ENCODE measurements at regions not wholly inside any gene's neighbourhood (a gene's known extent, or its start where the extent isn't known, plus 50 kb on each side); places are given as distances from the start of the nearest gene placed in this dataset.

DNA sequence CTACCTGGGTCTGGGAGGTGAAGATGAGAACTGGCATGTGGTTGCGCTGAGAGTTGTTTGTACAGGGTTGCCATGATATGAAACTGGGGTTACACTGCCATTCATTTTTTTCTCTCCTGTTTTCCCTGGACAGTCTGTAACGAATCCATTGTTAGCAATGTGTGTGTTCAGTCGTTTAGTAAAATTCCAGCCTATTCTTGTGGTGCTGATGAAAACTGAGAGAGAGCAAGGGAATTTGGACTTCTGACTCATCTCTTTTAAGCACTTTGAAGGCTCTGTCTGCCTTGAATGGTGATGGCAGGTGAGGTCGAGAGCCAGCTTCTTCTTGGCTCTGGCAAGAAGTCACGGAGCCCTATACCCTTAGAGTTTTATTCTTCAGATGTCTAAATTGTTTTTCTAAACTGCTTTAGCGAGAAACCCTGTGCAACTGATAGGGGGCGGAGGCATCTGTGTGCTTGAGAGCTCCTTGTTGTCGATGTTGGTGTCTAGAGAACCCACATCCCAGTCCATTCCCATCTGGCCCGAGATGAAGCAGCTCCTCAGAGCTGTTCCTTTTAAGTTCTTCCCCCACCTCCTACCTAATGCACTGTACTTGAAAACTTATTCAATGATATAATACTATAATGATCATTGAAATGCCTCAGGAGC, 204.4 kb downstream of the TMX1 start:
- H3K79me2 ChIP-seq (ENCODE audit: control insufficient read depth, low read length) = no peaks in the 10 kb centered on the region
- no peak overlapping the region for H3K27ac ChIP-seq (ENCODE audit: low read depth, low read length)
- no peaks in the 10 kb centered on the region for H3K36me3 ChIP-seq (ENCODE audit: control insufficient read depth, low read length)
- H3K4me2 ChIP-seq (ENCODE audit: low read length) = no peak overlapping the region
- H3K27me3 ChIP-seq (ENCODE audit: control insufficient read depth, low read length) = 0 out of 2 replicates have a peak, but pooled peaks cover 4% of the 10 kb centered on the region
- no peaks in the 10 kb centered on the region for H3F3A ChIP-seq (ENCODE audit: control insufficient read depth, insufficient read depth)
- no peaks in the 10 kb centered on the region for H3K4me1 ChIP-seq (ENCODE audit: control insufficient read depth, low read length)
- TF ChIP-seq EZH2phosphoT487 (IDR thresholded peaks at IDR 0.05; ENCODE audit: borderline replicate concordance, low read length) = no peak
- no peak for TF ChIP-seq CTCF (IDR thresholded peaks at IDR 0.05; ENCODE audit: low read depth, low read length, poor library complexity, severe bottlenecking)
- no peak overlapping the region for H3K4me3 ChIP-seq (ENCODE audit: low read length)
- H3K9me2 ChIP-seq (replicated peaks; ENCODE audit: control insufficient read depth, low read length) = no peaks in the 10 kb centered on the region
- no peaks in the 10 kb centered on the region for H3K9me3 ChIP-seq (ENCODE audit: control insufficient read depth, insufficient read depth, low read length)
- no peaks in the 10 kb centered on the region for H4K20me1 ChIP-seq (ENCODE audit: control insufficient read depth, insufficient read depth, low read depth, low read length)

GRCh38 chr14:51445001-51445390, 204.9 kb downstream of the TMX1 start:
- Histone ChIP-seq H3K9me3 (ENCODE audit: control insufficient read depth, insufficient read depth, low read length) (no peaks in the 10 kb centered on the region), H3K27me3 (ENCODE audit: control insufficient read depth, low read length) (0 out of 2 replicates have a peak, but pooled peaks cover 4% of the 10 kb centered on the region), H3K27ac (ENCODE audit: low read depth, low read length) (no peak overlapping the region), H3K4me3 (ENCODE audit: low read length) (no peak overlapping the region), H3K4me1 (ENCODE audit: control insufficient read depth, low read length) (no peaks in the 10 kb centered on the region), H3F3A (ENCODE audit: control insufficient read depth, insufficient read depth) (no peaks in the 10 kb centered on the region), H3K36me3 (ENCODE audit: control insufficient read depth, low read length) (no peaks in the 10 kb centered on the region), H4K20me1 (ENCODE audit: control insufficient read depth, insufficient read depth, low read depth, low read length) (no peaks in the 10 kb centered on the region), H3K4me2 (ENCODE audit: low read length) (no peak overlapping the region), H3K79me2 (ENCODE audit: control insufficient read depth, low read length) (no peaks in the 10 kb centered on the region), H3K9me2 (replicated peaks; ENCODE audit: control insufficient read depth, low read length) (no peaks in the 10 kb centered on the region)
- no peak for TF ChIP-seq EZH2phosphoT487 (IDR thresholded peaks at IDR 0.05; ENCODE audit: borderline replicate concordance, low read length)
- TF ChIP-seq CTCF (IDR thresholded peaks at IDR 0.05; ENCODE audit: low read depth, low read length, poor library complexity, severe bottlenecking) = no peak

- no peaks in the 10 kb centered on the region for H3K9me2 ChIP-seq (replicated peaks; ENCODE audit: control insufficient read depth, low read length)
- H3K27me3 ChIP-seq (ENCODE audit: control insufficient read depth, low read length) = 0 out of 2 replicates have a peak, but pooled peaks cover 4% of the 10 kb centered on the region
- no peaks in the 10 kb centered on the region for H3K79me2 ChIP-seq (ENCODE audit: control insufficient read depth, low read length)
- H3K4me1 ChIP-seq (ENCODE audit: control insufficient read depth, low read length) = no peaks in the 10 kb centered on the region
- no peaks in the 10 kb centered on the region for H3K9me3 ChIP-seq (ENCODE audit: control insufficient read depth, insufficient read depth, low read length)
- no peaks in the 10 kb centered on the region for H4K20me1 ChIP-seq (ENCODE audit: control insufficient read depth, insufficient read depth, low read depth, low read length)
- H3F3A ChIP-seq (ENCODE audit: control insufficient read depth, insufficient read depth) = no peaks in the 10 kb centered on the region
- H3K4me3 ChIP-seq (ENCODE audit: low read length) = no peak overlapping the region
- H3K36me3 ChIP-seq (ENCODE audit: control insufficient read depth, low read length) = no peaks in the 10 kb centered on the region
- no peak overlapping the region for H3K27ac ChIP-seq (ENCODE audit: low read depth, low read length)
- H3K4me2 ChIP-seq (ENCODE audit: low read length) = no peak overlapping the region
- no peak for TF ChIP-seq CTCF (IDR thresholded peaks at IDR 0.05; ENCODE audit: low read depth, low read length, poor library complexity, severe bottlenecking)
- no peak for TF ChIP-seq EZH2phosphoT487 (IDR thresholded peaks at IDR 0.05; ENCODE audit: borderline replicate concordance, low read length)
Measured at GRCh38 chr14:51446771-51447170, 204.9 kb upstream of the FRMD6 start.

All from DOHH2 (cell line).